WI38 (cell line): ENCODE measurements at regions not wholly inside any gene's neighbourhood (a gene's known extent, or its start where the extent isn't known, plus 50 kb on each side); places are given as distances from the start of the nearest gene placed in this dataset.

ENCODE experiments used
- H3K4me3 ChIP-seq: 2 replicates; pipeline ENCODE4 v1.5.1; 2011; ENCODE audit warnings: low read depth, mild to moderate bottlenecking, control low read depth, low read length
- CTCF ChIP-seq: IDR thresholded peaks from 2 replicates; pipeline ENCODE4 v1.5.1; 2012; ENCODE audit warnings: low read depth, mild to moderate bottlenecking, control low read depth, low read length

- no peak overlapping the region for H3K4me3 ChIP-seq
- TF ChIP-seq CTCF: no peak
Measured at GRCh38 chr13:91272235-91272777, 75.2 kb upstream of the MIR17HG start.

- TF ChIP-seq CTCF: no peak
Measured at GRCh38 chr13:91273675-91274074, 73.8 kb upstream of the MIR17HG start.

GRCh38 chr13:91277013-91277676 lies 70.3 kb upstream of the MIR17HG start:
- no peak for TF ChIP-seq CTCF
- no peak overlapping the region for H3K4me3 ChIP-seq

More at GRCh38 chr13:91273675-91274074, 73.8 kb upstream of the MIR17HG start:
- no peak overlapping the region for H3K4me3 ChIP-seq

GRCh38 chr13:91278291-91278690 lies 69.2 kb upstream of the MIR17HG start:
- no peak for TF ChIP-seq CTCF

GRCh38 chr13:91278888-91279287 lies 68.6 kb upstream of the MIR17HG start:
- H3K4me3 ChIP-seq: no peak overlapping the region
- TF ChIP-seq CTCF: no peak

More at GRCh38 chr13:91278291-91278690, 69.2 kb upstream of the MIR17HG start:
- no peak overlapping the region for H3K4me3 ChIP-seq

GRCh38 chr13:91280801-91281200 lies 66.7 kb upstream of the MIR17HG start:
- TF ChIP-seq CTCF: no peak
- H3K4me3 ChIP-seq: no peak overlapping the region

- H3K4me3 ChIP-seq: no peak overlapping the region
- TF ChIP-seq CTCF: no peak
Measured at GRCh38 chr13:91284335-91284734, 63.2 kb upstream of the MIR17HG start.
